Keratinocyte (primary cell): ENCODE measurements at regions not wholly inside any gene's neighbourhood (a gene's known extent, or its start where the extent isn't known, plus 50 kb on each side); places are given as distances from the start of the nearest gene placed in this dataset.

ENCODE experiments used
- DNase-seq: peaks from one replicate; pipeline ENCODE4 v3.0.0-alpha.2; 2011; ENCODE audit warnings: low read depth, missing footprints, low spot score
- FAIRE-seq: peaks from 2 replicates; lab custom pipeline; 2011; peaks lifted over from hg19 to GRCh38; lab: Jason Lieb, UNC
- H2AFZ ChIP-seq: 2 replicates; pipeline ENCODE4 v1.6.0; 2012; ENCODE audit warnings: low read length, control low read depth, inconsistent platforms; ENCODE audit not compliant: control insufficient read depth
- H3K27ac ChIP-seq: 2 replicates; pipeline ENCODE4 v1.5.1; 2011; ENCODE audit warnings: low read length; ENCODE audit not compliant: control insufficient read depth, insufficient read depth
- H3K27me3 ChIP-seq: 3 replicates; pipeline ENCODE4 v1.6.0; 2011; ENCODE audit warnings: low read length; ENCODE audit not compliant: control insufficient read depth, insufficient read depth; ENCODE audit errors: extremely low read depth
- H3K36me3 ChIP-seq, 2 experiments: 2 replicates in 1 of 2; 3 replicates in 1 of 2; pipeline ENCODE4 v1.5.1; 2011; ENCODE audit warnings: low read length in 2 of 2, mild to moderate bottlenecking in 1 of 2; ENCODE audit not compliant: control insufficient read depth in 2 of 2, insufficient read depth in 2 of 2; ENCODE audit errors: extremely low read depth in 1 of 2
- H3K4me1 ChIP-seq: 3 replicates; pipeline ENCODE4 v1.5.1; 2011; ENCODE audit warnings: low read length; ENCODE audit not compliant: control insufficient read depth, insufficient read depth; ENCODE audit errors: extremely low read depth
- H3K4me2 ChIP-seq: 3 replicates; pipeline ENCODE4 v1.6.0; 2011; ENCODE audit warnings: low read depth, low read length; ENCODE audit not compliant: control insufficient read depth, insufficient read depth; ENCODE audit errors: extremely low read depth
- H3K4me3 ChIP-seq, 3 experiments: fragments of 200-600 bp in 1 of 3; sonication (generic) in 1 of 3; 2 replicates in 2 of 3; 3 replicates in 1 of 3; pipeline ENCODE4 v1.5.1; 2011 to 2016; ENCODE audit warnings: low read length in 3 of 3, mild to moderate bottlenecking in 3 of 3, control low read depth in 2 of 3, inconsistent platforms in 1 of 3, low read depth in 1 of 3, mixed read lengths in 1 of 3, mixed run types in 1 of 3, moderate library complexity in 1 of 3; ENCODE audit not compliant: control insufficient read depth in 2 of 3, insufficient read depth in 2 of 3; ENCODE audit errors: extremely low read depth in 1 of 3
- H3K79me2 ChIP-seq: 2 replicates; pipeline ENCODE4 v1.6.0; 2012; ENCODE audit warnings: low read length; ENCODE audit not compliant: control insufficient read depth, insufficient read depth
- H3K9ac ChIP-seq: 3 replicates; pipeline ENCODE4 v1.6.0; 2011; ENCODE audit warnings: low read length; ENCODE audit not compliant: control insufficient read depth, insufficient read depth; ENCODE audit errors: extremely low read depth
- H3K9me1 ChIP-seq: 3 replicates; pipeline ENCODE4 v1.6.0; 2011; ENCODE audit warnings: low read length; ENCODE audit not compliant: control insufficient read depth, insufficient read depth; ENCODE audit errors: extremely low read depth
- H3K9me3 ChIP-seq: 2 replicates; pipeline ENCODE4 v1.5.1; 2012; ENCODE audit warnings: low read depth, low read length; ENCODE audit not compliant: control insufficient read depth
- H4K20me1 ChIP-seq: 3 replicates; pipeline ENCODE4 v1.6.0; 2011; ENCODE audit warnings: low read length; ENCODE audit not compliant: control insufficient read depth, insufficient read depth; ENCODE audit errors: extremely low read depth
- CTCF ChIP-seq, 3 experiments: IDR thresholded peaks in 1 of 3; conservative IDR thresholded peaks in 1 of 3; optimal IDR thresholded peaks in 1 of 3; 2 replicates in 2 of 3; 3 replicates in 1 of 3; pipeline versions ENCODE3 to v1.5.1; 2011; ENCODE audit warnings: low read length in 3 of 3, mild to moderate bottlenecking in 3 of 3, moderate library complexity in 2 of 3, control low read depth in 1 of 3, inconsistent platforms in 1 of 3; ENCODE audit not compliant: insufficient read depth in 2 of 3; ENCODE audit errors: extremely low read depth in 1 of 3
- EZH2 ChIP-seq: IDR thresholded peaks from one replicate; pipeline ENCODE4 v1.6.1; 2012; ENCODE audit warnings: inconsistent platforms, mild to moderate bottlenecking, low read length, moderate library complexity
- dilution Hi-C: fragments of 300-500 bp; cut with MboI; formaldehyde crosslinking; loops from one replicate; pipeline ENCODE4 v1.7.0; 2020; ENCODE audit warnings: low sequenced_read_pairs; ENCODE audit not compliant: extremely low pct_ligation_motif_present

DNA sequence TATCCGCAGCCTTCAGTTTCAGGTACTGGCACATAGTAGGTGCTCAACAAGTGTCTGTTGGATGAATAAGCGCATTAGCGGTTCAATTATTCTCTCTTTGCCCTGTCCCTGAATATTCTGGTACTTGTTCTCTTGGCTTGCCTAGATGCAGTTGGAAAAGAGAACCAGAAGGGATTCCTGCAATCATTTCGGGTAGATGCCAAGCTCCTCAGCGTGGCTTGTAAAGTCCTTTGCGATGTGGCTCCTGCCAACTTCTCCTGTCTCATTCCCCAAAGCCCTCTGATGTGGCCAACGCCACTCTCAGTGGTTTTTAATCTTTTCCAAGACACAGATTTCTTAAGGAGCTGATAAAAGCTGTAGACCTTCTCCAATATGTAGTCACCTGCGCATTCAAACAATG lies 230.3 kb downstream of the SUDS3 start:
- H3K9ac ChIP-seq: no peak overlapping the region
- no peak overlapping the region for H3K27ac ChIP-seq
- H2AFZ ChIP-seq: no peak overlapping the region
- no peaks in the 10 kb centered on the region for H3K79me2 ChIP-seq
- FAIRE-seq (no peak), DNase-seq (no peak)
- dilution Hi-C loops: no loop called here
- no peaks in the 10 kb centered on the region for H3K9me3 ChIP-seq
- H3K4me2 ChIP-seq: no peak overlapping the region
- no peaks in the 10 kb centered on the region for H3K9me1 ChIP-seq
- no peaks in the 10 kb centered on the region for H4K20me1 ChIP-seq
- no peaks in the 10 kb centered on the region for H3K27me3 ChIP-seq
- no peaks in the 10 kb centered on the region for H3K4me1 ChIP-seq
- no peaks in the 10 kb centered on the region for H3K36me3 ChIP-seq
- no peak overlapping the region for H3K4me3 ChIP-seq
- TF ChIP-seq CTCF (optimal IDR thresholded peaks at IDR 0.05 in 1 of 3, IDR thresholded peaks at IDR 0.05 in 1 of 3, conservative IDR thresholded peaks at IDR 0.05 in 1 of 3; ENCODE audit: extremely low read depth in 1 of 3, insufficient read depth in 2 of 3, low read length in 3 of 3) (no peak), EZH2 (no peak)

DNA sequence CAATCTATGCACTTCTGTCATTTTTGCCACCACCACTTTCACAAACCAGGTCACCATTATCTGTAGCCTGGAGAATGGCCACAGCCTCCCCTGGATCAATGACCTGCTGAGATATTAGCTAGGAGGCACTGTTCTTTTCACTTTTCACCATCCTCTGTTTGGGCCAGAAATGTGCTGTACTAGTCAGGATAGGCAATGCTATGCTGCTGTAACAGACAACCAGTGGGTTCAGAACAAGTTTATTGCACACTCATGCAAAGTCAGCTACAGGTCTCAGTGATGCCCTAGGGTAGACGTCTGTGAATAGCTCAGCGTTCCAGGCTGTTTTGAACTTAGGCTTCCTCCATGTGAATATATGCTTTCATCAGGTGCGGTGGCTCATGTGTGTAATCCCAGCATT lies 231.5 kb downstream of the SUDS3 start:
- Histone ChIP-seq H2AFZ (no peak overlapping the region), H3K9me3 (no peaks in the 10 kb centered on the region), H3K4me2 (no peak overlapping the region), H3K4me1 (no peaks in the 10 kb centered on the region), H3K9me1 (no peaks in the 10 kb centered on the region), H3K4me3 (no peak overlapping the region), H3K27me3 (no peaks in the 10 kb centered on the region), H3K27ac (no peak overlapping the region), H4K20me1 (no peaks in the 10 kb centered on the region), H3K9ac (no peak overlapping the region), H3K36me3 (no peaks in the 10 kb centered on the region), H3K79me2 (no peaks in the 10 kb centered on the region)
- no peak for TF ChIP-seq EZH2
- no peak for TF ChIP-seq CTCF (optimal IDR thresholded peaks at IDR 0.05 in 1 of 3, IDR thresholded peaks at IDR 0.05 in 1 of 3, conservative IDR thresholded peaks at IDR 0.05 in 1 of 3; ENCODE audit: extremely low read depth in 1 of 3, insufficient read depth in 2 of 3, low read length in 3 of 3)
- DNase-seq: no peak
- dilution Hi-C loops: no loop called here
- FAIRE-seq: no peak
